Activated naive CD4-positive, alpha-beta T cell treated with anti-CD3 and anti-CD28 coated beads for 36 hours (primary cell): ENCODE measurements at regions not wholly inside any gene's neighbourhood (a gene's known extent, or its start where the extent isn't known, plus 50 kb on each side); places are given as distances from the start of the nearest gene placed in this dataset.
"Not testable (repeated sequence)": the region's sequence is repeated elsewhere in the genome, so short reads cannot be mapped to it uniquely, and the experiment has no call there.

Experiments used
- CTCF ChIA-PET: fragments of 350-600 bp; sonication (Branson Sonifier 250); formaldehyde crosslinking; loops from one replicate; lab custom pipeline; 2021; ENCODE audit warnings: antibody characterized with exemption; lab: Charles Lee
- DNase-seq: peaks from one replicate; pipeline ENCODE4 v3.0.0-alpha.2; 2020
- H3K27ac Mint-ChIP-seq: one replicate; pipeline ENCODE4 v1.8.0; 2021; ENCODE audit warnings: mild to moderate bottlenecking, mixed read lengths
- H3K27me3 Mint-ChIP-seq: one replicate; pipeline ENCODE4 v1.8.0; 2021; ENCODE audit warnings: low read depth, mixed read lengths
- H3K36me3 Mint-ChIP-seq: one replicate; pipeline ENCODE4 v1.8.0; 2021; ENCODE audit warnings: low read depth, mixed read lengths
- H3K4me1 Mint-ChIP-seq: one replicate; pipeline ENCODE4 v1.8.0; 2021; ENCODE audit warnings: low read depth, mixed read lengths
- H3K4me3 Mint-ChIP-seq: one replicate; pipeline ENCODE4 v1.8.0; 2021; ENCODE audit warnings: mild to moderate bottlenecking, moderate library complexity, mixed read lengths
- H3K9me3 Mint-ChIP-seq: one replicate; pipeline ENCODE4 v1.8.0; 2021; ENCODE audit warnings: mixed read lengths
- intact Hi-C: fragments of 100-400 bp; cut with micrococcal nuclease; formaldehyde crosslinking; loops from one replicate; pipeline ENCODE4 v1.15.1; 2023

- DNase-seq = no peak
- Mint-ChIP-seq H3K27ac (no peak overlapping the region), H3K9me3 (no peaks in the 10 kb centered on the region), H3K36me3 (no peaks in the 10 kb centered on the region), H3K4me3 (no peak overlapping the region), H3K27me3 (no peaks in the 10 kb centered on the region), H3K4me1 (no peaks in the 10 kb centered on the region)
- intact Hi-C loops = no loop called here
- CTCF ChIA-PET = no interaction called here
Measured at GRCh38 chr5:87598460-87598859, 185.7 kb upstream of the CCNH start.

DNA sequence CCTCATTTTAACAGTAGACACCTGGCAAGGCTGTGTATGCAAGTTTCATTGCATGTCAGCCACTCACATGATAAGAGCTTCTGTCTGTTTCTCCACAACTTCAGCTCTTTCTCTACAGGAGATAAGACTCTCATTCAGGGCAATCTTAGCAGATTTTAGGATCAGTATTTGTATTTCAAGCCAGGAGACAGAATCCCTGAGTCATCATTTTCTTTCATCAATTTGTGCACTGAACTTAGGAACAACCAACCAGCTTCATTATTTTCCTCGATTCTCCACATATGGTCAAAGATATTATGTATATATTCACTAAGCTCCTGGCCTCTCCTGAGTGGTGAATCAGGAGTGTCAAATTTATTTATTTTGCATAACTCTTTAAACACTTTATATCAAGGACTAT, 181.8 kb upstream of the CCNH start:
- intact Hi-C loops = no loop called here
- Mint-ChIP-seq H3K9me3 (no peaks in the 10 kb centered on the region), H3K4me1 (no peaks in the 10 kb centered on the region), H3K27ac (no peak overlapping the region), H3K27me3 (no peaks in the 10 kb centered on the region), H3K4me3 (no peak overlapping the region), H3K36me3 (no peaks in the 10 kb centered on the region)
- no peak for DNase-seq
- CTCF ChIA-PET = interaction anchor here (0.6 kb wide), 1 partner anchor 1370 kb away, joined by 4 read pairs; no protein-coding TSS in a partner anchor

GRCh38 chr5:87589587-87589986, 176.9 kb upstream of the CCNH start:
- no peak for DNase-seq
- no peak overlapping the region for H3K4me3 Mint-ChIP-seq
- no peaks in the 10 kb centered on the region for H3K27me3 Mint-ChIP-seq

GRCh38 chr5:87588316-87588715, 175.6 kb upstream of the CCNH start:
- Mint-ChIP-seq H3K4me3 (no peak overlapping the region), H3K36me3 (no peaks in the 10 kb centered on the region), H3K9me3 (no peaks in the 10 kb centered on the region), H3K4me1 (no peaks in the 10 kb centered on the region), H3K27me3 (no peaks in the 10 kb centered on the region), H3K27ac (no peak overlapping the region)
- DNase-seq = no peak
- intact Hi-C loops = no loop called here
- CTCF ChIA-PET = no interaction called here

More at GRCh38 chr5:87589587-87589986, 176.9 kb upstream of the CCNH start:
- no peaks in the 10 kb centered on the region for H3K4me1 Mint-ChIP-seq
- CTCF ChIA-PET = no interaction called here
- no peaks in the 10 kb centered on the region for H3K36me3 Mint-ChIP-seq
- no peaks in the 10 kb centered on the region for H3K9me3 Mint-ChIP-seq
- intact Hi-C loops = no loop called here
- H3K27ac Mint-ChIP-seq = no peak overlapping the region

DNA sequence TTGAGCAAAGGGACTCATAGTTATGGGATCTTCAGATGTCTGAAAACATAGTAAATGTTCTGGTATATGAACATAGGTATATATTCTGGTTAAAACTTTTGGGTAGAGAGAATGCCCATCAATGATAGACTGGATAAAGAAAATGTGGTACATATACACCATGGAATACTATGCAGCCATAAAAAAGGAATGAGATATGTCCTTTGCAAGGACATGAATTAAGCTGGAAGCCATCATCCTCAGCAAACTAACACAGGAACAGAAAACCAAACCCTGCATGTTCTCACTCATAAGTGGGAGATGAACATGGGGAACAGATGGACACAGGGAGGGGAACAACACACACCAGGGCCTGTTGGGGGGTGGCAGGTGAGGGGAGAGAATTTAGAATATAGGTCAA, 171.0 kb upstream of the CCNH start:
- H3K4me1 Mint-ChIP-seq, H3K36me3 Mint-ChIP-seq, H3K27ac Mint-ChIP-seq, H3K9me3 Mint-ChIP-seq, DNase-seq, H3K27me3 Mint-ChIP-seq, CTCF ChIA-PET, H3K4me3 Mint-ChIP-seq, intact Hi-C loops: not testable (repeated sequence)

GRCh38 chr5:87582149-87582548, 169.4 kb upstream of the CCNH start:
- CTCF ChIA-PET = no interaction called here
- intact Hi-C loops = no loop called here
- DNase-seq = no peak
- H3K36me3 Mint-ChIP-seq = no peaks in the 10 kb centered on the region
- H3K4me3 Mint-ChIP-seq = no peak overlapping the region
- no peaks in the 10 kb centered on the region for H3K9me3 Mint-ChIP-seq
- no peaks in the 10 kb centered on the region for H3K4me1 Mint-ChIP-seq
- H3K27me3 Mint-ChIP-seq = peaks cover 7% of the 10 kb centered on the region
- no peak overlapping the region for H3K27ac Mint-ChIP-seq

DNA sequence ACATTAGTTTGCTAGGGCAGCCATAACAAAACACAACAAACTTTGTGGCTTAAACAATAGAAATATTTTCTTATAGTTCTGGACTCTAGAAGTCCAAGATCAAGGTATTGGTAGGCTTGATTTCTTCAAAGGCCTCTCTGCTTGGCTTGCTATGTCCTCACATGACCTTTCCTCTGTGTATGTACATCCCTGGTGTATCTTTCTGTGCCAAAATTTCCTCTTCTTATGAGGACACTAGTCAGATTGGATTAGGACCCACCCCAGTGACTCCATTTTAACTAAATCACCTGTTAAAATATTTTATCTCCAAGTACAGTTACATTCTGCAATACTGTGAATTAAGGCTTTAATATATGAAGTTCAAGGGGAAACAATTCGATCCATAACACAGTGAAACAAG, 168.9 kb upstream of the CCNH start:
- no peaks in the 10 kb centered on the region for H3K9me3 Mint-ChIP-seq
- peaks cover 7% of the 10 kb centered on the region for H3K27me3 Mint-ChIP-seq
- no peaks in the 10 kb centered on the region for H3K4me1 Mint-ChIP-seq
- no peak for DNase-seq
- H3K36me3 Mint-ChIP-seq = no peaks in the 10 kb centered on the region
- CTCF ChIA-PET = no interaction called here
- no peak overlapping the region for H3K27ac Mint-ChIP-seq
- intact Hi-C loops = no loop called here
- no peak overlapping the region for H3K4me3 Mint-ChIP-seq

DNA sequence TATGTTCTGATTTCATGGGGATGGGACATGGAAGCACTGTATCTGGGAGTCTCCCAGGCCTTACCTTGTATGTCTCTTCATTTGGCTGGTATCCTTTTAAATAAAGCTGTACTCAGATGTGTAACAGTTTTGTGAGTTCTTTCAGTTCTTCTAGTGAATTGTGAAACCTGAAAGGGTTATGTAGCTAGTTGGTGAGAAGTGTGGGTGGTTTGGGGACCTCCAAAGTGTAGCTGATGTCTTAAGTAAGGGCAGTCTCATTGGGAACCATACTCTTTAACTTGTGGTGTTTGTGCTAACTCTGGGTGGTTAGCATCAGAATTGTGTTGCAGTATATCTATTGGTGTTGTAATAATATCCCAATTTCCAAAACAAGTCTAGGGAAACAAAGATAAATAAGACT, 166.9 kb upstream of the CCNH start:
- DNase-seq = no peak
- no peak overlapping the region for H3K4me3 Mint-ChIP-seq
- no peaks in the 10 kb centered on the region for H3K9me3 Mint-ChIP-seq
- H3K27me3 Mint-ChIP-seq = peaks cover 7% of the 10 kb centered on the region
- H3K36me3 Mint-ChIP-seq = no peaks in the 10 kb centered on the region
- CTCF ChIA-PET = no interaction called here
- no peaks in the 10 kb centered on the region for H3K4me1 Mint-ChIP-seq
- H3K27ac Mint-ChIP-seq = no peak overlapping the region
- intact Hi-C loops = no loop called here

GRCh38 chr5:87576867-87577266, 164.1 kb upstream of the CCNH start:
- Mint-ChIP-seq H3K27ac (no peak overlapping the region), H3K4me1 (no peaks in the 10 kb centered on the region), H3K36me3 (no peaks in the 10 kb centered on the region), H3K4me3 (no peak overlapping the region), H3K9me3 (no peaks in the 10 kb centered on the region), H3K27me3 (peaks cover 4% of the 10 kb centered on the region)
- CTCF ChIA-PET = no interaction called here
- intact Hi-C loops = no loop called here
- no peak for DNase-seq

DNA sequence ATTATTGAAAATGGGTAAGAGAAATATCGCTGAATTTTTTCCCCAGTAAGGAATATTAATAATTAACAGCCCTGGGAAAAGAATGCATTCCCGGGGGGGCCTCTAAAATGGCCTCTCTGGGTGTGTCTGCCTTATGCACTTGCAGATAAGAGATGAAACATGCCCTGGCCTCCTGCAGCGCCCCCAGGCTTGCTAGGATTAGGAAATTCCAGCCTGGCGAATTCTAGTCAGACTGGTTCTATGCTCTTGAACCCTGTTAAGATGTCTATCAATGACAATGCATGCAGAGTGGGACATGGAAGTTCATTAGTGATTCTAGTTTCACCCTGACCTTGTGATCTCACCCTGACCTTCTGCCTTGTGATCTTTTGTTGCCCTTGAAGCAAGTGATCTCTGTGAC, 163.6 kb upstream of the CCNH start:
- H3K9me3 Mint-ChIP-seq, H3K27ac Mint-ChIP-seq, H3K4me1 Mint-ChIP-seq, intact Hi-C loops, CTCF ChIA-PET, H3K36me3 Mint-ChIP-seq, H3K27me3 Mint-ChIP-seq, H3K4me3 Mint-ChIP-seq, DNase-seq: not testable (repeated sequence)

DNA sequence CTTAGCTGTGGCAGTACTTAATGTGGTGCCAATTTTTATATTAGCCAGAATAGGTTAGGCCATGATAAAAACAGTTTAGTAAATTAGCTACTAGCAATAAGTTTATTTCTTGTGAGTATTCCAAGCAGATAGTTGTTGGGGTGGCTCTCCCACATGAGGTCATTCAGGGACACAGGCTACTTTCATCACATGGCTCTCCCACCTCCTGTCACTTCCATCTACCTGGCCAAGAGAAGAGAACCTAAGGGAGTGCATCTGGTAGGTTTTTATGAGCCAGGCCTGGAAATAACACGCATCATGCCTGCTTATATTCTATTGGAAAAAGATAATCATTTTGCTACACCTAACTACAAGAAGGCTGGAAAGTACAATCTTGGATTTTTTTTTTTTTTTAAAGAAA, 161.4 kb upstream of the CCNH start:
- H3K27ac Mint-ChIP-seq = no peak overlapping the region
- intact Hi-C loops = no loop called here
- CTCF ChIA-PET = interaction anchor here (0.7 kb wide), 1 partner anchor 44 kb away, joined by 5 read pairs; no protein-coding TSS in a partner anchor
- no peaks in the 10 kb centered on the region for H3K27me3 Mint-ChIP-seq
- DNase-seq = no peak
- H3K9me3 Mint-ChIP-seq = no peaks in the 10 kb centered on the region
- no peak overlapping the region for H3K4me3 Mint-ChIP-seq
- H3K36me3 Mint-ChIP-seq = no peaks in the 10 kb centered on the region
- no peaks in the 10 kb centered on the region for H3K4me1 Mint-ChIP-seq

DNA sequence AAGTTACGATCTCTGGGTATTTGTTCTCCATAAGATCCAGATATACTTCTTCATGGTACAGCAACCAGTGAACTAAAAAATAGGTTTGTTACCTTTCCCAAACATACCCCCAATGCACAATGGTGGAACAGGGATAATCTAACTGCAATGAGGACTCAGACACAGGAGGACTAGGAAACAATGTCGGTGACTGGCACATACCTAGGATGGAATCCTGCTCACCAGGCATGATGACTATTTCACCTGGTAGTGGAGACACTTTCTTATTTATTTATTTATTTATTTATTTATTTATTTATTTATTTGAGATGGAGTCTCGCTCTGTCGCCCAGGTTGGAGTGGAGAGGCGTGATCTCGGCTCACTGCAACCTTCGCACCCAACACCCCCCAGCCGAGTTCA, 159.9 kb upstream of the CCNH start:
- Mint-ChIP-seq H3K4me1 (no peaks in the 10 kb centered on the region), H3K9me3 (no peaks in the 10 kb centered on the region), H3K27me3 (no peaks in the 10 kb centered on the region), H3K36me3 (no peaks in the 10 kb centered on the region), H3K27ac (no peak overlapping the region), H3K4me3 (no peak overlapping the region)
- intact Hi-C loops = no loop called here
- no peak for DNase-seq
- CTCF ChIA-PET = no interaction called here

GRCh38 chr5:87572090-87572489, 159.4 kb upstream of the CCNH start:
- no peaks in the 10 kb centered on the region for H3K27me3 Mint-ChIP-seq
- no peak overlapping the region for H3K27ac Mint-ChIP-seq
- H3K9me3 Mint-ChIP-seq = no peaks in the 10 kb centered on the region
- no peaks in the 10 kb centered on the region for H3K4me1 Mint-ChIP-seq
- no peaks in the 10 kb centered on the region for H3K36me3 Mint-ChIP-seq
- no peak overlapping the region for H3K4me3 Mint-ChIP-seq
- CTCF ChIA-PET = no interaction called here
- intact Hi-C loops = no loop called here
- no peak for DNase-seq

DNA sequence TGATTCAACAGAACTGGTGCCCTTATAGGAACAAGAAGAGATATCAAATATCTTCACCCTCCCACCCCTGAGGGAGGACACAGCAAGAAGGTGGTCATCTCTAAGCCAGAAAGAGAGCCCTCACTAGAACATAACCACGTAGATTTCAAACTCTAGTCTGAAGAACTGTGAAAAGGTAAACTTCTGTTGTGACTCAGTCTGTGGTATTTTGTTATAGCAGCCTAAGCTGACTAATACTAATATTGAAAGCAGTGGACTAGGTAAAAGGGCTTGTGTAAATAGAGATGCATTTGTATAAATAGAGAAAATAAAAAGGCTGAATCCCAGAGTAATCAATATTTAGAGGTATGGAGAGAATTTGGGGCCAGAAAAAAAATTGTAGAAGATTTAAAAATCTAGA, 157.6 kb upstream of the CCNH start:
- DNase-seq = no peak
- CTCF ChIA-PET = no interaction called here
- no peaks in the 10 kb centered on the region for H3K4me1 Mint-ChIP-seq
- H3K9me3 Mint-ChIP-seq = no peaks in the 10 kb centered on the region
- H3K36me3 Mint-ChIP-seq = no peaks in the 10 kb centered on the region
- H3K4me3 Mint-ChIP-seq = no peak overlapping the region
- intact Hi-C loops = no loop called here
- no peak overlapping the region for H3K27ac Mint-ChIP-seq
- H3K27me3 Mint-ChIP-seq = peaks cover 5% of the 10 kb centered on the region
